Mesenchymal stem cell (in vitro differentiated cells and primary cell): ENCODE measurements at regions not wholly inside any gene's neighbourhood (a gene's known extent, or its start where the extent isn't known, plus 50 kb on each side); places are given as distances from the start of the nearest gene placed in this dataset.

Source experiments
- DNase-seq: peaks from one replicate; pipeline ENCODE4 v3.0.0-alpha.2; 2013
- H2AFZ ChIP-seq: one replicate; pipeline ENCODE4 v1.6.1; 2013; ENCODE audit warnings: low read depth, mild to moderate bottlenecking, control low read depth, inconsistent platforms, low read length, moderate library complexity
- H2AK5ac ChIP-seq: 2 replicates; pipeline ENCODE4 v1.6.1; 2013; ENCODE audit warnings: low read length, moderate library complexity, mild to moderate bottlenecking, inconsistent platforms; ENCODE audit not compliant: severe bottlenecking
- H2BK120ac ChIP-seq: one replicate; pipeline ENCODE4 v1.6.1; 2013; ENCODE audit warnings: low read depth, mild to moderate bottlenecking, inconsistent platforms, low read length, moderate library complexity
- H2BK12ac ChIP-seq, 2 experiments: one replicate each; pipeline ENCODE4 v1.6.1; 2013; ENCODE audit warnings: inconsistent platforms in 2 of 2, low read length in 2 of 2, mild to moderate bottlenecking in 2 of 2, moderate library complexity in 2 of 2, control low read depth in 1 of 2
- H2BK15ac ChIP-seq: one replicate; pipeline ENCODE4 v1.6.1; 2013; ENCODE audit warnings: mild to moderate bottlenecking, low read depth, inconsistent platforms; ENCODE audit not compliant: poor library complexity, severe bottlenecking
- H2BK5ac ChIP-seq: 2 replicates; pipeline ENCODE4 v1.6.1; 2013; ENCODE audit warnings: low read depth, mild to moderate bottlenecking, low read length, control low read depth, inconsistent platforms; ENCODE audit not compliant: poor library complexity, severe bottlenecking
- H3K14ac ChIP-seq, 2 experiments: one replicate each; pipeline ENCODE4 v1.6.1; 2013; ENCODE audit warnings: inconsistent platforms in 2 of 2, low read length in 2 of 2, control low read depth in 1 of 2, mild to moderate bottlenecking in 1 of 2, moderate library complexity in 1 of 2
- H3K18ac ChIP-seq, 2 experiments: one replicate each; pipeline ENCODE4 v1.6.1; 2013; ENCODE audit warnings: inconsistent platforms in 2 of 2, low read length in 2 of 2, control low read depth in 1 of 2, low read depth in 1 of 2, mild to moderate bottlenecking in 1 of 2
- H3K23ac ChIP-seq, 2 experiments: one replicate each; pipeline ENCODE4 v1.6.1; 2013; ENCODE audit warnings: inconsistent platforms in 2 of 2, low read length in 2 of 2, mild to moderate bottlenecking in 2 of 2, moderate library complexity in 2 of 2, control low read depth in 1 of 2
- H3K27ac ChIP-seq: 2 replicates; pipeline ENCODE4 v1.5.1; 2013; ENCODE audit warnings: mild to moderate bottlenecking, moderate library complexity, low read length, control low read depth, inconsistent platforms; ENCODE audit not compliant: poor library complexity, severe bottlenecking
- H3K27me3 ChIP-seq, 2 experiments: 2 replicates each; pipeline versions ENCODE4 v1.6.1 to v1.7.0; 2013; ENCODE audit warnings: low read length in 2 of 2, mild to moderate bottlenecking in 2 of 2, moderate library complexity in 2 of 2, control low read depth in 1 of 2, inconsistent platforms in 1 of 2; ENCODE audit not compliant: control insufficient read depth in 1 of 2, insufficient read depth in 1 of 2
- H3K36me3 ChIP-seq, 2 experiments: 2 replicates each; pipeline versions ENCODE4 v1.6.1 to v1.7.0; 2013; ENCODE audit warnings: low read length in 2 of 2, control low read depth in 1 of 2, inconsistent platforms in 1 of 2, low read depth in 1 of 2, mild to moderate bottlenecking in 1 of 2; ENCODE audit not compliant: insufficient read depth in 2 of 2, control insufficient read depth in 1 of 2
- H3K4ac ChIP-seq, 2 experiments: one replicate each; pipeline ENCODE4 v1.6.1; 2013; ENCODE audit warnings: inconsistent platforms in 2 of 2, low read length in 2 of 2, mild to moderate bottlenecking in 2 of 2, moderate library complexity in 2 of 2, control low read depth in 1 of 2, low read depth in 1 of 2
- H3K4me1 ChIP-seq: 2 replicates; pipeline ENCODE4 v1.6.1; 2013; ENCODE audit warnings: low read depth, low read length, control low read depth; ENCODE audit not compliant: control insufficient read depth, insufficient read depth
- H3K4me2 ChIP-seq: 2 replicates; pipeline ENCODE4 v1.6.1; 2013; ENCODE audit warnings: low read length, mild to moderate bottlenecking, inconsistent platforms; ENCODE audit not compliant: poor library complexity, severe bottlenecking
- H3K4me3 ChIP-seq, 2 experiments: 2 replicates each; pipeline versions ENCODE4 v1.5.1 to v1.7.0; 2013; ENCODE audit warnings: low read length in 2 of 2, mild to moderate bottlenecking in 2 of 2, control low read depth in 1 of 2, low read depth in 1 of 2; ENCODE audit not compliant: insufficient read depth in 1 of 2
- H3K79me1 ChIP-seq: replicated peaks from 2 replicates; pipeline ENCODE4 v1.6.1; 2013; ENCODE audit warnings: mild to moderate bottlenecking, control low read depth, low read length, inconsistent platforms; ENCODE audit not compliant: poor library complexity, severe bottlenecking
- H3K9ac ChIP-seq: 2 replicates; pipeline ENCODE4 v1.7.0; 2013; ENCODE audit warnings: mild to moderate bottlenecking, low read length, moderate library complexity
- H3K9me3 ChIP-seq: 2 replicates; pipeline ENCODE4 v1.7.0; 2013; ENCODE audit warnings: mild to moderate bottlenecking, low read length; ENCODE audit not compliant: control insufficient read depth
- H4K8ac ChIP-seq: one replicate; pipeline ENCODE4 v1.6.1; 2013; ENCODE audit warnings: inconsistent platforms, mild to moderate bottlenecking, low read length, moderate library complexity
- H4K91ac ChIP-seq: one replicate; pipeline ENCODE4 v1.6.1; 2013; ENCODE audit warnings: mild to moderate bottlenecking, low read length, inconsistent platforms
- WGBS: methylation state at CpG from one replicate; pipeline ENCODE4 v1.1.7; 2013; ENCODE audit warnings: mixed read lengths; 5-methylcytosine and 5-hydroxymethylcytosine counted together

- Histone ChIP-seq H2BK120ac (no peak overlapping the region), H3K9ac (no peak overlapping the region), H3K27me3 (no peaks in the 10 kb centered on the region), H3K4me1 (no peaks in the 10 kb centered on the region), H2AFZ (no peak overlapping the region), H2BK12ac (no peak overlapping the region), H3K4me2 (no peak overlapping the region), H3K27ac (no peak overlapping the region), H3K23ac (no peak overlapping the region), H3K4me3 (no peak overlapping the region), H3K79me1 (no peaks in the 10 kb centered on the region), H2BK5ac (no peak overlapping the region), H3K14ac (no peak overlapping the region), H2BK15ac (no peak overlapping the region), H3K18ac (no peak overlapping the region), H3K36me3 (no peaks in the 10 kb centered on the region), H4K91ac (no peak overlapping the region), H3K4ac (no peak overlapping the region), H3K9me3 (no peaks in the 10 kb centered on the region), H2AK5ac (no peak overlapping the region), H4K8ac (no peak overlapping the region)
- WGBS: 88% methylated on average over 2 of the region's 2 CpGs
- no peak for DNase-seq
Measured at GRCh38 chr3:20935791-20936190, 749.8 kb upstream of the SGO1 start.

GRCh38 chr3:20931834-20932233 is 745.8 kb upstream of the SGO1 start:
- Histone ChIP-seq H3K4ac (no peak overlapping the region), H4K8ac (no peak overlapping the region), H2AK5ac (no peak overlapping the region), H3K27ac (no peak overlapping the region), H2BK15ac (no peak overlapping the region), H3K4me3 (no peak overlapping the region), H2BK5ac (no peak overlapping the region), H4K91ac (no peak overlapping the region), H2AFZ (no peak overlapping the region), H2BK120ac (no peak overlapping the region), H3K36me3 (no peaks in the 10 kb centered on the region), H3K79me1 (no peaks in the 10 kb centered on the region), H3K4me1 (no peaks in the 10 kb centered on the region), H3K18ac (no peak overlapping the region), H3K14ac (no peak overlapping the region), H3K27me3 (no peaks in the 10 kb centered on the region), H3K9ac (no peak overlapping the region), H3K9me3 (no peaks in the 10 kb centered on the region), H3K4me2 (no peak overlapping the region), H2BK12ac (no peak overlapping the region), H3K23ac (no peak overlapping the region)
- no CpG with 5 or more reads among the region's 1 CpG for WGBS
- DNase-seq: no peak

- Histone ChIP-seq H3K79me1 (no peaks in the 10 kb centered on the region), H2BK12ac (no peak overlapping the region), H2BK120ac (no peak overlapping the region), H3K14ac (no peak overlapping the region), H3K23ac (no peak overlapping the region), H2BK5ac (no peak overlapping the region), H3K4ac (no peak overlapping the region), H3K27me3 (no peaks in the 10 kb centered on the region), H2AK5ac (no peak overlapping the region), H3K27ac (no peak overlapping the region), H4K8ac (no peak overlapping the region), H2BK15ac (no peak overlapping the region), H3K9me3 (no peaks in the 10 kb centered on the region), H3K18ac (no peak overlapping the region), H4K91ac (no peak overlapping the region), H2AFZ (no peak overlapping the region), H3K4me3 (no peak overlapping the region), H3K4me2 (no peak overlapping the region), H3K4me1 (no peaks in the 10 kb centered on the region), H3K36me3 (no peaks in the 10 kb centered on the region), H3K9ac (no peak overlapping the region)
- 0% methylated on average over 2 of the region's 3 CpGs for WGBS
- DNase-seq: no peak
Measured at GRCh38 chr3:20930034-20930433, 744.0 kb upstream of the SGO1 start.

DNA sequence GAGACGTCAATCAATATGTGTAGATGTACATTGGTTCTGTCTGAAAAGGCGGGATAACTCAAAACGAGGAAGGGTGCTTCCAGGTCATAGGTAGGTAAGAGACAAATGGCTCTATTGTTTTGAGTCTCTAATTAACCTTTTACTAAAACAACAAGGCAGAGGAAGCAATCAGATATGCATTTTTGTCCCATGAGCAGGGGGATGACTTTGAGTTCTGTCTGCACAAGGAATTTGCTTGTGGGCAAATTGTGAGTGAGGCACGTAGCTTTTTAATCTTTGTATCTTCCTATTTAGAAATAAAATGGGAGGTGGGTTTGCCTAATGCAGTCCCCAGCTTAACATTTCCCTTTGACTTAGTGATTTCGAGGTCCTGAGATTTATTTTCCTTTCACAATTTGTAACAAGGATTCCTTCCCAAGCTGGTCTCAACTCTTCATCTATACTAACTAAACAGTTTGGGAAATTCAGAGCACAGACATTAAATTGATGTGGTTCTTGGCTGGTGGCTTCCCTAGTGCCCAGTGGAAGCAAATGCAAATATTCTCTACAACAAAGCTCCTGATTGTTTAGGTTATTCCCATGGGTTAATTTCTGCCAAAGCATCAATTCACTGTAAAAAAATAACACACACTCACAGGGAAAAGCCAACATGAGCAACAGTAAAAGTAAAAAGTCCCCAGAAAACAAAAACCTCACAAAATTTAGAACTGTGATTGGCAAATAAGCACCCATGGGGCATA is 738.8 kb upstream of the SGO1 start:
- Histone ChIP-seq H2AFZ (no peak overlapping the region), H3K23ac (no peak overlapping the region), H3K4ac (no peak overlapping the region), H3K27ac (no peak overlapping the region), H2BK12ac (no peak overlapping the region), H2AK5ac (no peak overlapping the region), H3K4me2 (no peak overlapping the region), H3K27me3 (no peaks in the 10 kb centered on the region), H3K4me3 (no peak overlapping the region), H3K79me1 (no peaks in the 10 kb centered on the region), H3K4me1 (no peaks in the 10 kb centered on the region), H2BK15ac (no peak overlapping the region), H3K9me3 (peaks cover 5% of the 10 kb centered on the region), H4K91ac (no peak overlapping the region), H3K9ac (no peak overlapping the region), H2BK5ac (no peak overlapping the region), H3K18ac (no peak overlapping the region), H3K14ac (no peak overlapping the region), H4K8ac (no peak overlapping the region), H2BK120ac (no peak overlapping the region), H3K36me3 (no peaks in the 10 kb centered on the region)
- no peak for DNase-seq
- WGBS: 73% methylated on average over 5 of the region's 5 CpGs
